NCI-H460 (cell line): ENCODE measurements at regions not wholly inside any gene's neighbourhood (a gene's known extent, or its start where the extent isn't known, plus 50 kb on each side); places are given as distances from the start of the nearest gene placed in this dataset.

Experiments used
- DNase-seq: peaks from one replicate; pipeline ENCODE4 v3.0.0-alpha.2; 2016; ENCODE audit warnings: low read depth; ENCODE audit errors: extremely low read depth

DNA sequence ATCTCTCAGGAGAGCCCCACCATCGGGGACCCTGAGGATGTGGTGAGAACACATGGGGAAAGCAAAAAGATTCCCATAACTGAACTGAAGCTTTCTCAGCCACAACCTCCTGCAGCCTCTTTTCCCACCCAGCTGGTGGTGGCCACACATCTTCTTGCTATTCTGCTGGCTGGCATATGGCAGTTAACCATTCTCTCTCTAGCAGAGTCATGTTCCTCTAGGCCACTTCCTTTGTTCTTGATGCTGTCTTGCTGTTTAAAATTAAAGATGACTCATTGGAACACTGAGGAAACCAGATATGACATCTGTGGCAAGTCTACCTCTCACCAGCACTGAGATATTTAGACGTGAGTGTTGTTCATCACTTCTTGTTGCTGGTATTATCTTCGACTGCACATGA is 180.3 kb upstream of the ROBO2 start:
- DNase-seq = no peak

DNA sequence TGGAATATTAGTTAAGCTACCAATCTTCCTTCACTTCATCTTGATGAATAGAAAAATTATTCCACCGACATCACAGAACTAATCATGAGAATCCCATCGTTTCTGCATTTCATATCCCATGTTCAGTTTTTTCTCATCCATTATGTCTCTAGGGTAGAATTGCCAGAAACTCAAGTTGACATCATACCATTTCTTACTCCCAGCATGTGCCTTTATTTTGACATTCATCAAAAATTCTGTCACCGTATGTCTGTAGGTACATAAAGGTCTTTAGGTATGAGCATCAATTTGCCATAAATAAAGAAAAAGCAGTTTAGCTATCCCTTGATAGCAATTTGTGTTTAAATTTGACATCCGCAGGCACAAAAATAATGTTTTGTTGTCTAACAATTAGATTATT is 175.5 kb upstream of the ROBO2 start:
- DNase-seq = no peak

DNA sequence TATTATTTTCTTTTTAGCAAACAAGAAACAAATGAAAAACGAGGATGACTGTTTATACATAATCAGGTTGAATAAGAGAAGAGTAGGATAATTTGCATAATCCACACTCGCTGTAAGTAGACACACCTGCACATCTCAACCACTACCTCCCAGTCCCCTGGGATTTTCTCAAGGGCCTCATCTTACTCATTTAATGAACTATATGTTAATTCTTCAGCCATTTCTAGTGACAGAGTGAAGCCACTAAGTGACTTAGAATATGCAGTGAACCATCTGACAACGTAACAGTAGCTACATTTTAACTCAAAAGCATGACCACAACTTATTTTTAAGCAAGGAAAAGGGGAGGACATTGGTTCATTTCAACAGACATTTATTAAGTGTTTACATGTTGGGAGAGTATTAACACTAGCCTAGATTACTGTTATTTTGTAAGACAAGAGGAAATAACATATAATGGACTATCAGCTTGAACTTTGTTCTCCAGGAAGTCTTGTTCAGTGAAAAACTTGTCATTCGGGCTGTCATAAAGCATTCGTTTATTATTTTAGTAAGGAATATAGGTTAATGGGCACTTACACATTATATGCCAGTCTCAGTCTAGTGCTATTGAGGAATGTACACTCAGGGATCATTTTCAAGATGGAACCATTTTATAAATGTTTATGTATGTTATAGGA is 173.0 kb upstream of the ROBO2 start:
- DNase-seq = no peak

DNA sequence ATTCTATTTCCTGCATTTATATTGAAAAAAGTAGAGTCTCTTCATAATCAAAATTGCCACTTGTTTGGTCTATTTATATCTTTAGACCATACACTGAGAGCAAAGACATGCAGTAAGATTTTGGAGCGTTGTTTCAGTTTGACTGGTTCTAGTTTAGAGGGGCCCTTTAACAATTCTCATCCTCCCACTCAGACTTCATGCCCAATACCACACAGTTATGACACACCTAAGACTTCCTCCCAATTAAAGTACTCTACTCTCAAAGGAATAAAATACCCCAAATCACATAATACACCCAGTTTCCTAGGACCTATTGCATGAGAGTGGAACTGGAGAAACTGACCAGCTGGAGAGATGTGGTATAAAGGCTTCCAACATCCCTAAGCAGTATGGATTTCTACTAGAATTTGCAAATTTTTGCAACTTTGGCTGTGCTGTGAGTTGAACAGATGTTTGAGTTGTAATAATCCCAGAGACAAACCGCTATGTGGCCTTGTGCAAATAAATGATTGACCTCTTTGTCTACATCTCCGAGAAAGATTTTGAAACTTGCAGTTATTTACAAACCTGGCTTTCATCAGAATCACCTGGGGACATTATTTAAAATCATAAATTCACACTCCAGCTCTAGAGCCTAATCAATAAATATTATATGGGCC is 170.0 kb upstream of the ROBO2 start:
- DNase-seq = no peak

DNA sequence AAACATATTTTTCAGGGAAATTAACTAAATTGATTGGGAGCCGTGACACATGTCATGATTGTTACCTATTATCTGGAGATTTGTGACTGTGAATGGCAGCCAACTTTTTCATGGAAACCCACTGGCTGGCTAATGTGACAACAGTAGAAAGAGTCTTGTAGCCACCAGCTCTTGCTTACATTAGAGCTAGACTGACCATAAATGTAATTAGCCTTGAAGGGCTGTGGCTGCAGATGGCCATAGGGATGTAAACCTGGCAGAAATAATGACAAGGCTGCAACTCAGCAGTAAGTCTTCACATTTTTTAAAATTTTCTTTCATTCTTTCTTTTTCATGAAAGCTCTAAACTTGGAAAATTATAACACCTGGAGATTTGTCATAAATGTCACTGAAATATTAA is 168.2 kb upstream of the ROBO2 start:
- no peak for DNase-seq

DNA sequence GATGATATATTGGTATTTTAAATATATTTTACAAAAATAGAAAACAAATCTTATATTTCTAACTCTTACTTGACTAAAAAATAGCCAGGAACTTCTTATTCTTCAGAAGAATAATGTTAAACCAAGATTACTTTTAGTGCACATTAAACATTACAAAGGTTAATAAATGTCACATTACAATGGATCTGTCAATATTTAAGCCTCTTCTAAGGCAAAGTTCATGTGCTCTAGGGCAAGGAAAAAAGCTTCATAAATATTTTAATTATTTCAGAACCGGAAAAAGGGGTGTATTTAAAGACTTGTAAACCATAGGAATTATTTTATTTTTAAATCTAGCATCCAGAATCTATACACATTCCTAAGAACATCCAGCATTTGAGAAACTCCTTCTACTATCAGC is 166.9 kb upstream of the ROBO2 start:
- DNase-seq = no peak

DNA sequence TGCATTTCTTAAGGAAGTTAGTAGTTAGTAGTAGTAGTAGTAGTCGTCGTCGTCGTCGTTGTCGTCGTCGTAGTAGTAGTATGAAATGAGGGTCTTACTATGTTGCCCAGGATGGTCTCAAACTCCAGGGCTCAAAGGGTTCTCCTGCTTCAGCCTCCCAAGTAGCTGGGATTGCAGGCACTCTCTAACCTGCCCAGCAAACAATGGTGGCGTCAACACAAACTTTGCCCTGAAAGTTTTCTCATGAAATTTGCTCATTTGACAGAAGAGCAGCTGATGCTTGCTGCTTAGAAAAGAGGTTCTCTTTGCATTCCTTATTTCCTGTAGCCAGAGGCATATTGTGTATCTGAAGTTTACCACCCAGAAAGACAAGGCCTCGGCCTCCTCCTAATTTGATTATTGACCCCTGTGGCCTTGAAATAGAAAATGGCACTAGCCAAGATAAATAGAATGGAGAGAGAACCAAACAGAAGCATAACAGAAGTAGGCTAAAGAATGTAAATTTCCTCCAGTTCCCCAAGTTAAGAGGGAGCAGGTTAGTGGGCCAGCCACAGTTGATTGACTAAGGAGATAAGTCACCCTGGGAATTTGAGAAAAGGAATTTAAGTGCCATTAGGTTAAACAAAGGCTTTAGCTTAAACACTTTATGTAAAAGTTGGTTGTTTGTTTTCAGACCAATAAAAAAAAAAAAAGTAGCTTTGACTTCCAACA is 166.2 kb upstream of the ROBO2 start:
- DNase-seq = no peak

DNA sequence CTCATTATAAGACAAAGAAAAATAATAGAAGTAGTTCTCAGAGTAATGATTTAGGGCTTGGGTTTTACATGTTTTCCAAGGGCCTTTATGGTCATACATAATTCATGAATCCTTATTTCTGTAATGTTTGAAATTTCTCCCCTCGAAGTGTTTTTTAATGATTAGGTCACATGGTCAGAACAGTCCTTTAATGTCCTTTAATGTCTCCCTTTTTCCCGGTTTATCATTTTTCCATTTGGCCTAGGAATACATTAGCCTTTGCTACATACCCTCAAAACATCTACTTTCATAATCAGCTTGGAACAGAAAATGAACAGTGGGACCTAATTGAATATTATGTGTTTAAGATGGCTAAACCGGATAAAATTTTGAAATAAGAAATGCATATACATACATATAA is 159.9 kb upstream of the ROBO2 start:
- DNase-seq = no peak

DNA sequence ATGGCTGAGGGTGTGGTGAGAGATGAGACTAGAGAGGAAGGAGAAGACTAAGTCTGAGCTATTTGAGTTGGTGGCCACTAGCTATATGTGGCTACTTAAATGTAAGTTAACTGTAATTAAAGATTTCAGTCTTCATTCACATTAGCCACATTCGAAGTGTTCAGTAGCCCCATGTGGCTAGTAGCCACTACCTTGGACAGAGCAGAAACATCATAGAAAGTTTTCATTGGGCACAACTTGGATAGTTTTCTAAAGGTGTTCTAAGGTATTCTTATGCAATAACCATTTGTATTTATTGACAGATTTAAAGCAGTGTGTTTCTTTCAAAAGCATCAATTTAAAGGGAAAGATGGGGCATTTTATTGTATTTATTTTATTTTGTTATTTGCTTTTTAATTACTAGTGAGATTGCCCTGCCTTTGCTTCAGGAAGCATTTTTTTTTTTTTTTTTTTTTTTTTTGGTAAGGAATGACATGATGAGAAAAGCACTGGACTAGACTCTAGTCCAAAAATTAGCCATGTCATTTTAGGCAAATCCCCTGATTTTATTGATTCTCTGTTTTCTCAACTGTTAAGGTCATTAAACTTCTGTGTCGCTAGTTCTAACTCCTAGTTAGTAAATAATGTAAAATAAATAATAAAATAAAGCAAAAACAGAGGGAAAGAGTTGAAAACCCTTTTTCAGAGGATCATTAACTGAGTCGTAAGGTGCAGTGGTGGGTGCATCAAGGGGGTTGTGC is 153.0 kb upstream of the ROBO2 start:
- DNase-seq = no peak

DNA sequence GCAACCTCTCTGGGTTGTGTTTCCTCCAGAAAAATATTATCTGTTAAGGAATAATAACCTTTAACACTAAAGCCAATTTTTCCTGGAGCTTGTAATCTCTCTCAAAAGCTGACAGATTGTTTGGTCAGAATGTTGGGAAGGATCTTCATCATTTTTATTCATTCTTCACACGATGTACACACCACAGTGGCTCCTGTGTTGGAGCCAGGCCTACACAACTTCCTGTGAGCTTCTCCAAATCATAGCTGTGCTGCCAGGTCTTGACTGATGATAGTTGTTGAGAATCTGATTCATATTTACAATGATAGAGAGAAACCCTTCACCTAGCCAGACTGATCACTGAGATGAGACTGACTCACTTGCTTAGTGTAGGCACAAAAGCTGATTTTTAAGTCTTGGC is 151.0 kb upstream of the ROBO2 start:
- no peak for DNase-seq

DNA sequence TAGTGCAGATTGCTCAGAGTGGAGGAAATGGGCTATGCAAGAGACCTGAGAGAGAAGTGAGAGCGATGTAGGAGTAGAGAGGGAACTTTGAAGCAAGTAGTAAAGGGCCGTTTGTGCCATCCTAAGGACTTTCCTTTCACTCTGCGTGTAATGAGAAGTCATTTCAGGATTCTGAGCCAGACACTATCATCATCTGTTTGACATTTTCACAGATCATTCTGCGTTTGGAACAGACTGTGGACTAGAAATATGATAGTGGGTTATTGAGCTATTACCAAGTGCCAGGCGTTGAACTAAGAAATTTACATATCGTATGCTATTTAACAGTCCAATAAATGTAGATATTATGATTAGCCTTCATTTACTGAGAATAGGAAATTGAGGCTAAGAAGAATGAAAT is 150.0 kb upstream of the ROBO2 start:
- no peak for DNase-seq

DNA sequence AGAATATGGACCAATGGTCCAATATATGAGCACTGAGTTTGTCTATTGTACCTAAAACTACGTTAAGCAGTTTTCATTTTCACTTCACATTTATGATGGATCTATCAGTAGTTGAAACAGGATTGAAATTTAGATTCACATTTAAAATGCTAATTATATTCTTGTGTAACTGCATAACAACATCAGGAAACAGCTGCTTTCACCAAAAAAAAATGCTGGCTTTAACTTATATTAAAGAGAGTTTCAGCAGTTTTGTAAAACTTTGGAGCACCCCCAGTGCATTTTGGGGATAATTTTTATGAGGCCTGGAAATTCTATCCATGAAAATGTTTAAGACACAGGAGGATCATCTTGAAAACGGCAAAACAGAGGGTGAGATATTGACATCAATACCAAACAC is 142.8 kb upstream of the ROBO2 start:
- no peak for DNase-seq

DNA sequence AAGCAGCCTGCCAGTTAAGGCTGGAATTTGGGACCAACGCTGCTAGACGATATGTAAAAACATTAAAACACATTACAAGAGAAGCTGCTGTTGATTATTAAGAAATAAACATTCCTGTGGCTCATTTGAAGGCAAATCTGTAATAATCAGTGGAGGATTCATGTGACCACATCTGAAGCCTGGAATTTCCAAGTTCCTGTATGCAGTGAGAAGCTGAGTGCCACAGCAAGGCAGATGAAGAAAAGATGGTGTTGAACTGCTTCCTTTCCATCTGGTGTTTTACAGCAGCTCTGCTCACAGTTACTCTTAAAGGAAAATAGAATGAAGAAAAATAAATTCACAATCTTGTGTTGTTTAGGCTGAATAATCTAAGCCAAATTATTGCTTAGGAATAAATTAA is 139.3 kb upstream of the ROBO2 start:
- no peak for DNase-seq

DNA sequence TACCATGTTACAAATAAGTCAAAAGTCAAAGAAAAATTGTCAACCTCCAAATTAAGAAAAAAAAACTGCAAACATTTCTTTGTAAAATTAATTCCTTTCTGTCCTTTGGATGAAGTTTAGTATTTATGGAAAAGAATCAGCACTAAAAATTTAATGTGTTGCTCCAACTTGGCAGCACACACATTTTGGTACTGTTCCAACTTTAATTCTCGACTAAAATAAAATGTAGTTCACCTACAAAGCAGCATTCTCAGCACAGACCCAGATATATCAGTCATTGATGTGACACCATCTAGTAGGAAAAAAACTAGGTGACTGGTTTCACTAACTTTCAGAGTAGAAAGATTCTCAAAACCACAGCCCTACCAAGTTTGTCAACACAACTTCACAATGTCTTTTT is 131.7 kb upstream of the ROBO2 start:
- DNase-seq = no peak

DNA sequence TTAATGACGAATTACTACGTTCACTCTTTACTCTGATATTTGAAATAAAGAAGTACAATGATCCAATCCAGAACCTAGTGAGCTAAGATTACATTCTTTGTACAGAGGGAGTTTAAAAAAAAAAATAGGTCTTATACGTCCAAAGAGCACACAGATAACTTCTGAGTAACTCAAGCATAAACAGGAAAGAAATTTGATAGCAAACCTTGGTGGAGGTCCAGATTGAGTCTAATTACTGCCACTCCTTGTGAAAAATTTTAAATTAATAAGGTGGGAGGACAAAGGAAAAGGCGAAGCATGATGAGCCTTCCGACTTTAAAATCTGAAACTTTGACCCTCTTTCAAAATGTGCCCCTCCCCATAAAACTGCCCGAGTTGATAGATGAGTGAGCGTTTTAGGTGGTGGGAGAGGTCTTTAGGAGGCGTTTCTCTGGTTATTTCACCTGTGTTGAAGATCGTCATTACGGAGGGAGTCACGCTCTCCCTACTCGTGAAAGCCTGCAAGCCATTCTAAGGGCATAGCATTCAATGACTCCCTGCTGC is 127.0 kb upstream of the ROBO2 start:
- no peak for DNase-seq

DNA sequence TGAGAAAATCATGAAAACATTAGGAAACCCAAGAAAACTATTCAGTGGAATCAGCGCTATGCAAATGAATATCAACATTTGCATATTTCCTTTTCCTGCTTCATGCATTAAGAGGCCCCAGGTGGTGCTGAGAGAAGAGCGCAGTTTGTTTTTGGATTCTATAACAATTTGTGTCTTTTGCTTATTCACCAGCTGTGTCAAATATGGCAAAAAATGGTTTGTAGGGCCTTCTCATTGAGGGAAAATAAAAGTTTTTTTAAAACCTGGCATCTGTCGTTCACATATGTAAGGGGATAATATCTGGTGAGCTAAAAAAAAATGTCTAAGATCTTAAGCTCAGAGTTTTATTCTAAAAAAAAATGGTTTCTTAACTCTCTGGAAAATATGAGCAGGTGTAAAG is 122.5 kb upstream of the ROBO2 start:
- DNase-seq = no peak

DNA sequence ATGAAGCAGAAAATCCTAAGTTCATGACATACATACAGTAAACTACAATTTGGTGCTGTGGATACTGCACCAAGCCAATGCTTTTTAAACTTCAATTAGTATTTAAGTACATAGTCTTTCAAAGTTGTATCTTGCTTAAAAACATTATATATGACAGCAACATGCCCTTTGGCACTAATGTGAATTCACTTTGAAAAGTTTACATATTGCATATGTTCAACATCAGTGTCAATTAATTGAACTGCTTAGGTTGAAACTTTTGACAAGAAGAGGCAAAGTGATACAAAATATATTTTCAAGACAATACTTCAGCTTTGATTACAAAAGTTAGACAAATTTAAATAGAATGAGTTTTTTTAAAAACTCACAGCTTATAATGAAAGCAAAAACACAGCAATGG is 119.4 kb upstream of the ROBO2 start:
- DNase-seq = no peak

DNA sequence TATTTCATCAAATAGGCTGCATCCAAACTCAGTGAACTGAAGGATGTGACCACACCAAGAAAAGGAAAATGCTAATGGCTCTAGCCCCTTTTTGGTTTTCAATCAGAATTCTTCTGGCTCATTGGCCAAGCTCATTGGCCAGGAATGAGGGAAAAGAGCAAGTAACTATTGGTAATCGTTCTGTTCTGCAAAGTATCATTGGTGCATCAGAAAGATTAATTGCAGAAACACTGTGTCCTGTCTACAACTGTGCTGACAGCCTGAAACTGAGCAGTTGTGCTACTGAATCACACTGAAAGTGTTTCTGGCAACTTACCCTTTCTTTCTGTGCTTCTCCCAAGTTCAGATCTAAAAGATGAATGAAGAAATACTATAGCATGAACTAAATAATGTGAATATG is 116.4 kb upstream of the ROBO2 start:
- DNase-seq = no peak

DNA sequence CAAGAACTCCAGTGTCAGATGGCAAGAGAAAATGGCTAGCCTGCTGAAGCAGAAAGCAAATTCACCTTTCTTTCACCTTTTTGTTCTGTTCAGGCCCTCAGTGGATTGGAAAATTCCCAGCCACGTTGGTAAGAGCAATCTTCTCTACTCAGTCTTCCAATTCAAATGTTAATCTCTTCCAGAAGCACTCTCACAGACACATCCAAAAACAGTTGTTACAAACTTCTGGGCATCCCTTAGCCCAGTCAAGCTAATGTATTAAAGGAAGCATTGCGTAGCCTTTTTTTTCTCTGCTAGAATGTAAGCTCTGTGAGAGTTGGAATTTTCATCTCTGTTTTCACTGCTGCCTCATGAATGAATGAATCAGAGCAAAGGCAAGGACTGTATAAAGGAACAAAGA is 109.2 kb upstream of the ROBO2 start:
- no peak for DNase-seq

DNA sequence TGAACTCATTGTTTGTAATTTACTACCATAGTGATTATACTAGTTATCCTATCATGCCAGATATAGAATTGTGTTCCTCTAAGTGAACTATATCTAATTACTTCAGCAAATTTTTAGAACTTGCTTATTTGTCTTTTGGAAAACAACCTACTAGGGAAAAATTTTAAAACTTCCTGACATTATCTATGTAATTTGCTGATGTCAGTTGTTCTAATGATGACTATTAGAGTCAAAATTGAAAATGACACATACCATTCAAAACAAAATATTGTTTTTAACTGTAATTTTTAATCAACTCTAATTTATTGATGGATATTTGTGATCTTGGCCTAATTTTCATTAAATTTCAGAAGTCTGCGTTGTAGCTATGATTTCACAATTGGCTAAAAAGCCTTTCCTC is 106.7 kb upstream of the ROBO2 start:
- DNase-seq = no peak

DNA sequence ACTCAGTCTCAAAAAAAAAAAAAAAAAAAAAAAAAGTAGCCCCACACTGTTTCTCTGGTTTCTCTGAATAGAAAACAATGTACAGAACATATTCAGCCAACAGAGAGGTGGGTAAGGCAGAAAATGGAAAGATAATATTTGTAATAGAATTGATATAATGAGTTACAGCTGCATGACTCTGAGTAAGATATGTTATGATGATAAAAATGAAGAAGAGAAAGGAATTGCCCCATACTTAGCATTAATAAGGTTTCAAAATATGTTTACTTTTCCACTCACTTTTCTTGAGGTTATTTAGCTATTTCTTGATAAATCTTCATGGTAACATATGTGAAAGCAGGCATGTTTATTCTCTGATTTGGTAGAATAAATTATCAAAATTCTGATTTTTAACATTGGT is 100.9 kb upstream of the ROBO2 start:
- no peak for DNase-seq
